Suprapubic skin (tissue), 4 donors: ENCODE measurements at regions not wholly inside any gene's neighbourhood (a gene's known extent, or its start where the extent isn't known, plus 50 kb on each side); places are given as distances from the start of the nearest gene placed in this dataset.

Experiments
- DNase-seq, 2 donors: peaks; one replicate each; pipeline ENCODE4 v3.0.0-alpha.2; 2019; ENCODE audit warnings: low spot score in 2 of 2
- H3K27ac ChIP-seq: fragments of 200-600 bp; sonication (generic); one replicate; pipeline ENCODE4 v1.5.1; 2019
- H3K27me3 ChIP-seq: fragments of 200-600 bp; sonication (generic); one replicate; pipeline ENCODE4 v1.5.1; 2019
- H3K36me3 ChIP-seq: fragments of 200-600 bp; sonication (generic); one replicate; pipeline ENCODE4 v1.5.1; 2019
- H3K4me1 ChIP-seq: fragments of 200-600 bp; sonication (generic); one replicate; pipeline ENCODE4 v1.5.1; 2019
- H3K4me3 ChIP-seq: fragments of 200-600 bp; sonication (generic); one replicate; pipeline ENCODE4 v1.5.1; 2019; ENCODE audit warnings: mild to moderate bottlenecking
- H3K9me3 ChIP-seq: fragments of 200-600 bp; sonication (generic); one replicate; pipeline ENCODE4 v1.5.1; 2019
- EP300 ChIP-seq: sonication (generic); formaldehyde crosslinking; IDR thresholded peaks from one replicate; pipeline ENCODE4 v1.6.1; 2017; ENCODE audit warnings: antibody characterized with exemption
- POLR2A ChIP-seq, 2 donors: fragments of 450-650 bp; IDR thresholded peaks; one replicate each; pipeline ENCODE4 v1.6.1; 2017; ENCODE audit warnings: antibody characterized with exemption in 2 of 2, mild to moderate bottlenecking in 2 of 2, moderate library complexity in 2 of 2
- POLR2AphosphoS5 ChIP-seq, 3 donors: sonication (generic); formaldehyde crosslinking; IDR thresholded peaks; one replicate each; pipeline ENCODE4 v1.6.1; 2017; ENCODE audit warnings: antibody characterized with exemption in 3 of 3
- WGBS: methylation state at CpG from one replicate; pipeline ENCODE4 v1.1.5; 2018; 5-methylcytosine and 5-hydroxymethylcytosine counted together
- TF ChIP-seq, protein P1 (sequence below), 2 donors: fragments of 200-600 bp in 1 of 2; fragments of 450-650 bp in 1 of 2; sonication (generic) in 1 of 2; IDR thresholded peaks; one replicate each; pipeline ENCODE4 v1.5.1; 2016 to 2019; ENCODE audit warnings: antibody characterized with exemption in 2 of 2, mild to moderate bottlenecking in 1 of 2, moderate library complexity in 1 of 2

DNA sequence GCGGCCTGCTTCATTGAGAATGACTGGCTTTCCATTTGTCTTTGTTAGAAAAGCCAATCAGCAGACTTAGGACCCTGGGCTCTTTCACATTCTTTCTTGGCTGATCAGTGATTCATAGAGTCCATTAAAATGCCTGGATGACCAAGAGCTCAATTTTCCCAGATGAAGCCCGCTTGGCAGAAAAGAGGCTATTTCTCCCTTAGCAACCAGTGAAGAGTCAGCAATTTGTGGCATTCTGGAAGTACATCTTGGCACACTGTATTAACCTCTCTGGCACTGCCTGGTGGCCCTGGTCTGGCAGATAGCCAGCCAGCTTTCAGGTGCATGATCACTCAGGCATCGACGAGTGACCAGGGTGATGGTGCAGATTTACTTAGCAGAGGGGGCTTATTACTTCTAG, 145.7 kb upstream of the PLAAT1 start:
- Histone ChIP-seq H3K4me1 (no peaks in the 10 kb centered on the region), H3K27me3 (no peaks in the 10 kb centered on the region), H3K9me3 (no peaks in the 10 kb centered on the region), H3K36me3 (no peaks in the 10 kb centered on the region), H3K27ac (no peak overlapping the region), H3K4me3 (no peak overlapping the region)
- DNase-seq: no peak
- TF ChIP-seq POLR2A (IDR thresholded peaks at IDR 0.05): no peak
- TF ChIP-seq, protein P1, sequence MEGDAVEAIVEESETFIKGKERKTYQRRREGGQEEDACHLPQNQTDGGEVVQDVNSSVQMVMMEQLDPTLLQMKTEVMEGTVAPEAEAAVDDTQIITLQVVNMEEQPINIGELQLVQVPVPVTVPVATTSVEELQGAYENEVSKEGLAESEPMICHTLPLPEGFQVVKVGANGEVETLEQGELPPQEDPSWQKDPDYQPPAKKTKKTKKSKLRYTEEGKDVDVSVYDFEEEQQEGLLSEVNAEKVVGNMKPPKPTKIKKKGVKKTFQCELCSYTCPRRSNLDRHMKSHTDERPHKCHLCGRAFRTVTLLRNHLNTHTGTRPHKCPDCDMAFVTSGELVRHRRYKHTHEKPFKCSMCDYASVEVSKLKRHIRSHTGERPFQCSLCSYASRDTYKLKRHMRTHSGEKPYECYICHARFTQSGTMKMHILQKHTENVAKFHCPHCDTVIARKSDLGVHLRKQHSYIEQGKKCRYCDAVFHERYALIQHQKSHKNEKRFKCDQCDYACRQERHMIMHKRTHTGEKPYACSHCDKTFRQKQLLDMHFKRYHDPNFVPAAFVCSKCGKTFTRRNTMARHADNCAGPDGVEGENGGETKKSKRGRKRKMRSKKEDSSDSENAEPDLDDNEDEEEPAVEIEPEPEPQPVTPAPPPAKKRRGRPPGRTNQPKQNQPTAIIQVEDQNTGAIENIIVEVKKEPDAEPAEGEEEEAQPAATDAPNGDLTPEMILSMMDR (IDR thresholded peaks at IDR 0.05): no peak
- TF ChIP-seq POLR2AphosphoS5 (IDR thresholded peaks at IDR 0.05): no peak
- TF ChIP-seq EP300: no peak
- WGBS: 80% methylated on average over 4 of the region's 4 CpGs

DNA sequence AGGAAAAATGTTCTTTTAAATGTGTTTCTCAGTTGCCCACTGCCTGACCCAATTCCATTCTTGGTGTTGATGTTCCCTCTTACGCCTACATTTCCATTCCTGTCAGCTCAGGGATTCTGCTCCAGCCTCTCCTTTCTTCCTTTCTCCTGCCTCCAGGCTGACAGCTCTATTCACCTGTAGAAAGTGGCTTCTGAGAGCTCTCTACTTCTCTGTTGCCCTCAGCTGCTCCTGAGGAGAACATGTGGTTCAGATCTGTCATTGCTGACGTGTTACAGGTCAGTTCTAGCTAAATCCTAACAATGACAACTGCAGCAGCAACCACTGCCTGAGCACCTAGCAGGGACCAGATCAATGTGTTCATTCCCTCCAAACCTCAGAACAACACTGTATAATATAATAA, 144.9 kb upstream of the PLAAT1 start:
- H3K27me3 ChIP-seq: no peaks in the 10 kb centered on the region
- 63% methylated on average over 2 of the region's 2 CpGs for WGBS
- no peak for TF ChIP-seq POLR2A (IDR thresholded peaks at IDR 0.05)
- TF ChIP-seq POLR2AphosphoS5 (IDR thresholded peaks at IDR 0.05): no peak
- TF ChIP-seq, protein P1 (IDR thresholded peaks at IDR 0.05): no peak
- no peak for TF ChIP-seq EP300

DNA sequence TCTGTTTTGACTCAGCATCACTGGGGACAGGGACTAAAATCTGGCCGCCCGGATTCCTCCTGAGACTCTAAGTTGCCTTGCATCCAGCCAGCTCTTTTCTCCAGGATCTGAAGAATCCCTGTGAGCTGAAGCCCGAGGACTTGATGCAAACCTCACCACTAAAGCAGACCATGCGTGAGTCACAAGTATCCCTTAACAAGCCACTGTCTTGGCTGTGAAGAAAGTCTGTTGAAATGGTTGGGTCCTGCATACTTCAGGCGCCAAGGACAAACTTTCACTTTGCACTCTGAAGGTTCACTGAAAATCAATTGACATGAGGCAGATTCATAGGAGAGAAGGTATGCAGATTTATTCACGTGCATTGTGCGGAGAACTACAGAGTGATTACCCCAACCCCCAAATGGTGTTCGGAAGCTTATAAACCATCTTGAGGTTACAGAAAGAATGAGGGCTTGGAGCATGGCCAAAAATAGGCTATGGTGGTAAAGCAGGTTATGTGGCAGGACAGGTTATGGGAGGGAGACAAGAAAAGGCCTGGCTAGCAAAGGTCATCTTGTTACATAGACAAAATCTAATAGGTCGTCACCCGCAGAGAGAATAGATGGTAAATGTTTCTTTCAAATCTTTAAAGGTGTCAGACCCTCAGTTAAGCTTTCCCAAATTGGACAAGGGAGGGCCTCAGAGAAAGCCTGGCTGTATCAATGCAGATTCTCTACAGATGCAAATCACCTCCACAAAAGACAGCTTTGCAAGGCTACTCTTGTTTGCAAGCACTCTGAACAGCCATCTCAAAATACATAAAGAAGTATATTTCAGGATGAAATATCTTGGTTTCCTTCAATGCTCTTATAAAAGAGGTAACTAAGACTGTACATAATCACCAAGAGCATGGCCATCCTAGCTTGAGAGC, 126.3 kb upstream of the PLAAT1 start:
- no peaks in the 10 kb centered on the region for H3K27me3 ChIP-seq
- H3K4me3 ChIP-seq: no peak overlapping the region
- no peak for TF ChIP-seq POLR2AphosphoS5 (IDR thresholded peaks at IDR 0.05)
- TF ChIP-seq, protein P1 (IDR thresholded peaks at IDR 0.05): no peak
- no peak for TF ChIP-seq EP300
- TF ChIP-seq POLR2A (IDR thresholded peaks at IDR 0.05): no peak
- no peak overlapping the region for H3K27ac ChIP-seq
- 68% methylated on average over 10 of the region's 10 CpGs for WGBS
- no peaks in the 10 kb centered on the region for H3K9me3 ChIP-seq
- DNase-seq: no peak
- H3K36me3 ChIP-seq: no peaks in the 10 kb centered on the region
- H3K4me1 ChIP-seq: no peaks in the 10 kb centered on the region

More for the DNA sequence above, 144.9 kb upstream of the PLAAT1 start:
- Histone ChIP-seq H3K9me3 (no peaks in the 10 kb centered on the region), H3K27ac (no peak overlapping the region), H3K36me3 (no peaks in the 10 kb centered on the region), H3K4me3 (no peak overlapping the region), H3K4me1 (no peaks in the 10 kb centered on the region)
- no peak for DNase-seq

- 68% methylated on average over 2 of the region's 2 CpGs for WGBS
- Histone ChIP-seq H3K27ac (no peak overlapping the region), H3K36me3 (no peaks in the 10 kb centered on the region), H3K4me3 (no peak overlapping the region), H3K9me3 (no peaks in the 10 kb centered on the region), H3K27me3 (no peaks in the 10 kb centered on the region), H3K4me1 (no peaks in the 10 kb centered on the region)
- DNase-seq: no peak
- TF ChIP-seq EP300 (no peak), POLR2A (IDR thresholded peaks at IDR 0.05) (no peak), POLR2AphosphoS5 (IDR thresholded peaks at IDR 0.05) (no peak)
- TF ChIP-seq, protein P1 (IDR thresholded peaks at IDR 0.05): no peak
Measured at GRCh38 chr3:193116871-193117270, 124.2 kb upstream of the PLAAT1 start.

DNA sequence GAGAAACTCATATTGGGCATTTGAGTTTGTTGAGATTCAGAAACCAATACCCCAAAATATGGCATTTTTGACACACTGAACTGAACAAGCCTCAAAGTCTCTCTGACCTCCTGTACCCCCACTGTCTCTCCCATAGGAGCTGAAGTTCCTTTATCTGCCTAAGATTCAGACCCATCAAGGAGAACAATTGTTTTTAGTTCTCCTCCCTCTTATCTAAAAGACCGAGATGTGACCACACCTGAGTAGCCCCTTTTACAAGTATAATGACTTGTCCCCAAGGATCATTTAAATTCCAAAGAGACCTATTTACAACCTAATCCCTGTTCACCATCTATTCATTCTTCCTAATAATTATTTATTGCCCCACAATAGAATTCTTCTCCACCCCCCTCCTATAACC, 122.1 kb upstream of the PLAAT1 start:
- Histone ChIP-seq H3K4me3 (no peak overlapping the region), H3K9me3 (no peaks in the 10 kb centered on the region), H3K27me3 (no peaks in the 10 kb centered on the region), H3K27ac (no peak overlapping the region), H3K36me3 (no peaks in the 10 kb centered on the region), H3K4me1 (no peaks in the 10 kb centered on the region)
- no peak for TF ChIP-seq POLR2A (IDR thresholded peaks at IDR 0.05)
- TF ChIP-seq EP300: no peak
- TF ChIP-seq, protein P1 (IDR thresholded peaks at IDR 0.05): no peak
- TF ChIP-seq POLR2AphosphoS5 (IDR thresholded peaks at IDR 0.05): no peak
- 84% methylated on average over 1 of the region's 1 CpG for WGBS
- DNase-seq: no peak
